ENCODE measurements at regions not wholly inside any gene's neighbourhood (a gene's known extent, or its start where the extent isn't known, plus 50 kb on each side); places are given as distances from the start of the nearest gene placed in this dataset.

DNA sequence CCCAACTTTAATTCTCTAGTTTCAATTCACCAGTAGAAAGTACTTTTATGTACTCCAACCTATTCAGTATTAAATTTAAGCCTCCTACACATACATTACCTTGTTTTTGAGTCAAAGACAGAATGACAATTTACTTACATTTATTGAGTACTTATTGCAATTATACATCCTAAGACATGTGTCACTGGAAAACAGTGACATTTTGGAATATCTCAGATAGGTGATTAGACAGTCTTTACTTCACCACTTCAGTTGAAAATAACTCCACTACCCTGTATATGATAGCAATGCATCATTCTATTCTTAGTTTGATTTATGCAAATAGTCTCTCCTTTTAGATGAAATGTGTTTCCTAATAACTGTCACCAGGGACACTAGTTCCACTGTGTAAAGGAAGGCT, 461.5 kb downstream of the TUSC7 start:
- TF ChIP-seq, protein P1, sequence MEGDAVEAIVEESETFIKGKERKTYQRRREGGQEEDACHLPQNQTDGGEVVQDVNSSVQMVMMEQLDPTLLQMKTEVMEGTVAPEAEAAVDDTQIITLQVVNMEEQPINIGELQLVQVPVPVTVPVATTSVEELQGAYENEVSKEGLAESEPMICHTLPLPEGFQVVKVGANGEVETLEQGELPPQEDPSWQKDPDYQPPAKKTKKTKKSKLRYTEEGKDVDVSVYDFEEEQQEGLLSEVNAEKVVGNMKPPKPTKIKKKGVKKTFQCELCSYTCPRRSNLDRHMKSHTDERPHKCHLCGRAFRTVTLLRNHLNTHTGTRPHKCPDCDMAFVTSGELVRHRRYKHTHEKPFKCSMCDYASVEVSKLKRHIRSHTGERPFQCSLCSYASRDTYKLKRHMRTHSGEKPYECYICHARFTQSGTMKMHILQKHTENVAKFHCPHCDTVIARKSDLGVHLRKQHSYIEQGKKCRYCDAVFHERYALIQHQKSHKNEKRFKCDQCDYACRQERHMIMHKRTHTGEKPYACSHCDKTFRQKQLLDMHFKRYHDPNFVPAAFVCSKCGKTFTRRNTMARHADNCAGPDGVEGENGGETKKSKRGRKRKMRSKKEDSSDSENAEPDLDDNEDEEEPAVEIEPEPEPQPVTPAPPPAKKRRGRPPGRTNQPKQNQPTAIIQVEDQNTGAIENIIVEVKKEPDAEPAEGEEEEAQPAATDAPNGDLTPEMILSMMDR (IDR thresholded peaks at IDR 0.05; ENCODE audit: insufficient read depth, low read depth, low read length): no peak
- no peak for TF ChIP-seq EZH2 (IDR thresholded peaks at IDR 0.05; ENCODE audit: insufficient read depth, low read length)

All from astrocyte (in vitro differentiated cells and primary cell).